ENCODE measurements at regions not wholly inside any gene's neighbourhood (a gene's known extent, or its start where the extent isn't known, plus 50 kb on each side); places are given as distances from the start of the nearest gene placed in this dataset.
"Not testable (repeated sequence)": the region's sequence is repeated elsewhere in the genome, so short reads cannot be mapped to it uniquely, and the experiment has no call there.

- in situ Hi-C loops (cut with HindIII; ENCODE audit: low sequenced_read_pairs) = no loop called here
- TF ChIP-seq CTCF (IDR thresholded peaks at IDR 0.05; ENCODE audit: low read depth, low read length) = no peak
- peak; percentile 16 for DNase-seq (ENCODE audit: low read depth, low spot score)
- H3K4me3 ChIP-seq (ENCODE audit: low read depth, low read length) = no peak overlapping the region
Measured at GRCh38 chr13:89432997-89433396, 1761.8 kb downstream of the SLITRK5 start.

DNA sequence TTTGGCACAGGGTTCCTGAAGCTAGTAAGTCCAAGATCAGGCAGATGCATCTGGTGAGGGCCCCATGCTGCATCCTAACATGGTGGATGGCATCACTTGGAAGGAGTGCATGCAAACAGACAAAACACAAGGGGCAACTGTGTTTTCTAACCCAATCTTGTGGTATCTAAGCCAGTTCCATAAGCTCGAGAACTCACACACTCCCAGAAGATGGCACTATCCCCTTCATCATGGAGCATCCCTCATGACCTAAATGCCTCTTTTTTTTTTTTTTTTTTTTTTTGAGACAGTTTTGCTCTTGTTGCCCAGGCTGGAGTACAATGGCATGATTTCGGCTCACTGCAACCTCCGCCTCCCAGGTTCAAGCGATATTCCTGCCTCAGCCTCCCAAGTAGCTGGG is 1763.5 kb downstream of the SLITRK5 start:
- DNase-seq (ENCODE audit: low read depth, low spot score); in situ Hi-C loops (cut with HindIII; ENCODE audit: low sequenced_read_pairs); H3K4me3 ChIP-seq (ENCODE audit: low read depth, low read length): not testable (repeated sequence)

GRCh38 chr13:89454681-89455080 is 1783.5 kb downstream of the SLITRK5 start:
- TF ChIP-seq CTCF (IDR thresholded peaks at IDR 0.05; ENCODE audit: low read depth, low read length) = no peak
- no peak overlapping the region for H3K4me3 ChIP-seq (ENCODE audit: low read depth, low read length)
- no peak for DNase-seq (ENCODE audit: low read depth, low spot score)
- in situ Hi-C loops (cut with HindIII; ENCODE audit: low sequenced_read_pairs) = no loop called here

DNA sequence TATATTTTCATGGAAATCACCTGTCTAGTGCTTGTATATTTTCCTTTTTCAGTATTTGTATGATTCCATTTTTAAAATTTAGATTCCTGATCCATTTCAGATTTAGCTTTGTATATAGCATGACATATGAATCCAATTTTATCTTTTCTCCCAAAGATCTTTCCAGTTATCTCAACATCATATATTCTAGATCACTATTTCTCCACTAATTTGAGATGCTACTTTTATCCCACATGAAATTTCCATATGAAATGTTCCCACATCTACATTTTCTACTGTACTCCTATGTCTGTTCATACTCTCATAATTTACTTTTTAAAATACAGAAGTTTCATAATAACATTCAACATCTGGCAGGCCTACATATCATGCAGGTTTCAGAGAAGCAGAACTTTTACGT is 1784.1 kb downstream of the SLITRK5 start:
- DNase-seq (ENCODE audit: low read depth, low spot score) = no peak
- no peak for TF ChIP-seq CTCF (IDR thresholded peaks at IDR 0.05; ENCODE audit: low read depth, low read length)
- H3K4me3 ChIP-seq (ENCODE audit: low read depth, low read length) = no peak overlapping the region
- in situ Hi-C loops (cut with HindIII; ENCODE audit: low sequenced_read_pairs) = no loop called here

- peak; percentile 7 for DNase-seq (ENCODE audit: low read depth, low spot score)
- no peak overlapping the region for H3K4me3 ChIP-seq (ENCODE audit: low read depth, low read length)
- in situ Hi-C loops (cut with HindIII; ENCODE audit: low sequenced_read_pairs) = no loop called here
- no peak for TF ChIP-seq CTCF (IDR thresholded peaks at IDR 0.05; ENCODE audit: low read depth, low read length)
Measured at GRCh38 chr13:89455741-89456140, 1784.6 kb downstream of the SLITRK5 start.

- in situ Hi-C loops (cut with HindIII; ENCODE audit: low sequenced_read_pairs) = no loop called here
Measured at GRCh38 chr13:89457977-89458376, 1786.8 kb downstream of the SLITRK5 start.

GRCh38 chr13:89458456-89458855 is 1787.3 kb downstream of the SLITRK5 start:
- in situ Hi-C loops (cut with HindIII; ENCODE audit: low sequenced_read_pairs) = no loop called here
- H3K4me3 ChIP-seq (ENCODE audit: low read depth, low read length) = no peak overlapping the region
- no peak for DNase-seq (ENCODE audit: low read depth, low spot score)
- TF ChIP-seq CTCF (IDR thresholded peaks at IDR 0.05; ENCODE audit: low read depth, low read length) = no peak

More at GRCh38 chr13:89457977-89458376, 1786.8 kb downstream of the SLITRK5 start:
- H3K4me3 ChIP-seq (ENCODE audit: low read depth, low read length) = no peak overlapping the region
- no peak for TF ChIP-seq CTCF (IDR thresholded peaks at IDR 0.05; ENCODE audit: low read depth, low read length)
- DNase-seq (ENCODE audit: low read depth, low spot score) = peak; percentile 86

DNA sequence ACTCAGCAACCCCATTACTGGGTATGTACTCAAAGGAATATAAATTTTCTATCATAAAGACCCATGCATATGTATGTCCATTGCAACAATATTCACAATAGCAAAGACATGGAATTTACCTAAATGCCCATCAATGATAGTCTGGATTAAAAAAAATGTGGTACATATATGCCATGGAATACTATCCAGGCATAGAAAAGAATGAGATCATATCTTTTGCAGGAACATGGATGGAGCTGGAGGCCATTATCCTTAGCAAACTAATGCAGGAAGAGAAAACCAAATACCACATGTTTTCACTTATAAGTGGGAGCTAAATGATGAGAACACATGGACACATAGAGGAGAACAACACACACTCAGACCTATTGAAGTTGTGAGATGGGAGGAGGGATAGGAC is 1789.7 kb downstream of the SLITRK5 start:
- H3K4me3 ChIP-seq (ENCODE audit: low read depth, low read length); in situ Hi-C loops (cut with HindIII; ENCODE audit: low sequenced_read_pairs); DNase-seq (ENCODE audit: low read depth, low spot score): not testable (repeated sequence)

All from astrocyte of the spinal cord (primary cell).